ENCODE measurements at regions not wholly inside any gene's neighbourhood (a gene's known extent, or its start where the extent isn't known, plus 50 kb on each side); places are given as distances from the start of the nearest gene placed in this dataset.

GRCh38 chr5:135158982-135159381 lies 125.0 kb upstream of the PITX1 start:
- TF ChIP-seq, protein P1, sequence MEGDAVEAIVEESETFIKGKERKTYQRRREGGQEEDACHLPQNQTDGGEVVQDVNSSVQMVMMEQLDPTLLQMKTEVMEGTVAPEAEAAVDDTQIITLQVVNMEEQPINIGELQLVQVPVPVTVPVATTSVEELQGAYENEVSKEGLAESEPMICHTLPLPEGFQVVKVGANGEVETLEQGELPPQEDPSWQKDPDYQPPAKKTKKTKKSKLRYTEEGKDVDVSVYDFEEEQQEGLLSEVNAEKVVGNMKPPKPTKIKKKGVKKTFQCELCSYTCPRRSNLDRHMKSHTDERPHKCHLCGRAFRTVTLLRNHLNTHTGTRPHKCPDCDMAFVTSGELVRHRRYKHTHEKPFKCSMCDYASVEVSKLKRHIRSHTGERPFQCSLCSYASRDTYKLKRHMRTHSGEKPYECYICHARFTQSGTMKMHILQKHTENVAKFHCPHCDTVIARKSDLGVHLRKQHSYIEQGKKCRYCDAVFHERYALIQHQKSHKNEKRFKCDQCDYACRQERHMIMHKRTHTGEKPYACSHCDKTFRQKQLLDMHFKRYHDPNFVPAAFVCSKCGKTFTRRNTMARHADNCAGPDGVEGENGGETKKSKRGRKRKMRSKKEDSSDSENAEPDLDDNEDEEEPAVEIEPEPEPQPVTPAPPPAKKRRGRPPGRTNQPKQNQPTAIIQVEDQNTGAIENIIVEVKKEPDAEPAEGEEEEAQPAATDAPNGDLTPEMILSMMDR (conservative IDR thresholded peaks at IDR 0.05 in 1 of 2, IDR thresholded peaks at IDR 0.05 in 1 of 2; ENCODE audit: extremely low read depth in 1 of 2, insufficient read depth in 1 of 2, low read depth in 1 of 2, low read length in 2 of 2): no peak
- TF ChIP-seq EZH2 (IDR thresholded peaks at IDR 0.05; ENCODE audit: borderline replicate concordance, low read length): no peak
